K562 (cell line): ENCODE measurements at regions not wholly inside any gene's neighbourhood (a gene's known extent, or its start where the extent isn't known, plus 50 kb on each side); places are given as distances from the start of the nearest gene placed in this dataset.

Experiments
- ATAC-seq: fragments of 200-7000 bp; cut with Tn5 transposase; 3 replicates; pipeline ENCODE4 v1.9.1; 2020; ENCODE audit warnings: moderate library complexity
- BruUV-seq: library from RNA; stranded (reverse); fragments of 400-500 nt; replicated peaks from 2 replicates; lab custom pipeline; 2021; lab: Mats Ljungman, UMichigan
- CTCF ChIA-PET: fragments of 300-600 bp; formaldehyde crosslinking; extraction: SDS; loops from one replicate; lab custom pipeline; 2021; ENCODE audit warnings: low intra/inter-chr PET ratio; lab: Yijun Ruan, JAX
- POLR2A ChIA-PET: fragments of 300-600, 350-650 bp; sonication (Branson Sonifier 250); formaldehyde crosslinking; extraction: SDS; loops from one replicate; lab custom pipeline; 2021; ENCODE audit warnings: antibody characterized with exemption, inconsistent platforms; lab: Yijun Ruan, JAX
- DNase-seq, 4 experiments: peaks; one replicate each; pipeline versions ENCODE4 v3.0.0 to v3.0.0-alpha.2; 2011 to 2018; ENCODE audit warnings: low spot score in 3 of 4, mixed read lengths in 3 of 4; ENCODE audit errors: extremely low read depth in 1 of 4
- FAIRE-seq: peaks from 2 replicates; lab custom pipeline; 2011; peaks lifted over from hg19 to GRCh38; lab: Jason Lieb, UNC
- H2AFZ ChIP-seq: 2 replicates; pipeline ENCODE4 v1.6.0; 2011; ENCODE audit warnings: low read depth, low read length, control low read depth, inconsistent platforms
- H3K27ac ChIP-seq: fragments of 200-600 bp; 3 replicates; pipeline ENCODE4 v1.8.0; 2011; ENCODE audit warnings: low read depth, mild to moderate bottlenecking, control low read depth, inconsistent platforms, low read length, moderate library complexity, mixed read lengths; ENCODE audit errors: extremely low read depth
- H3K27me3 ChIP-seq, 2 experiments: fragments of 300-600 bp in 1 of 2; 2 replicates in 1 of 2; 3 replicates in 1 of 2; pipeline versions ENCODE4 v1.6.0 to v1.8.0; 2011; ENCODE audit warnings: inconsistent platforms in 2 of 2, low read length in 2 of 2, mild to moderate bottlenecking in 1 of 2, mixed read lengths in 1 of 2, moderate library complexity in 1 of 2; ENCODE audit not compliant: control insufficient read depth in 2 of 2, insufficient read depth in 2 of 2
- H3K36me3 ChIP-seq: fragments of 300-600 bp; 3 replicates; pipeline ENCODE4 v1.8.0; 2011; ENCODE audit warnings: mild to moderate bottlenecking, low read length, inconsistent platforms; ENCODE audit not compliant: control insufficient read depth, insufficient read depth
- H3K4me1 ChIP-seq, 2 experiments: fragments of 200-600 bp in 1 of 2; replicated peaks in 1 of 2; 2 replicates in 1 of 2; 3 replicates in 1 of 2; pipeline versions ENCODE4 v1.5.1 to v1.8.0; 2011; ENCODE audit warnings: inconsistent platforms in 2 of 2, low read length in 2 of 2, mild to moderate bottlenecking in 1 of 2, mixed read lengths in 1 of 2, moderate library complexity in 1 of 2; ENCODE audit not compliant: control insufficient read depth in 2 of 2, insufficient read depth in 2 of 2
- H3K4me2 ChIP-seq: 2 replicates; pipeline ENCODE4 v1.6.1; 2011; ENCODE audit warnings: low read length, control low read depth, inconsistent platforms, mixed read lengths; ENCODE audit not compliant: insufficient read depth
- H3K4me3 ChIP-seq: fragments of 200-600 bp; sonication (generic), shearing (Covaris generic); 2 replicates; pipeline ENCODE4 v1.5.1; 2016; ENCODE audit warnings: control low read depth, inconsistent platforms
- H3K79me2 ChIP-seq: fragments of 200-600 bp; 3 replicates; pipeline ENCODE4 v1.8.0; 2011; ENCODE audit warnings: low read length, inconsistent platforms; ENCODE audit not compliant: control insufficient read depth, insufficient read depth
- H3K9ac ChIP-seq, 2 experiments: 2 replicates each; pipeline versions ENCODE4 v1.6.0 to v1.6.1; 2011; ENCODE audit warnings: low read depth in 2 of 2, low read length in 2 of 2, control low read depth in 1 of 2, inconsistent platforms in 1 of 2, mild to moderate bottlenecking in 1 of 2, mixed read lengths in 1 of 2; ENCODE audit not compliant: insufficient read depth in 1 of 2
- H3K9me1 ChIP-seq: one replicate; pipeline ENCODE4 v1.6.0; 2011; ENCODE audit warnings: inconsistent platforms, mild to moderate bottlenecking, low read length, moderate library complexity; ENCODE audit not compliant: control insufficient read depth, insufficient read depth
- H3K9me3 ChIP-seq: replicated peaks from 2 replicates; pipeline ENCODE4 v1.5.1; 2011; ENCODE audit warnings: low read depth, low read length, inconsistent platforms; ENCODE audit not compliant: control insufficient read depth, insufficient read depth
- H4K20me1 ChIP-seq: replicated peaks from 2 replicates; pipeline ENCODE4 v1.6.1; 2011; ENCODE audit warnings: low read length, inconsistent platforms, mixed read lengths; ENCODE audit not compliant: control insufficient read depth, insufficient read depth
- BRCA1 ChIP-seq, 2 experiments: fragments of 450-650 bp in 1 of 2; sonication (generic) in 1 of 2; formaldehyde crosslinking in 1 of 2; IDR thresholded peaks; 2 replicates each; pipeline versions ENCODE4 v1.5.0 to v1.6.1; 2017 to 2020; ENCODE audit warnings: mild to moderate bottlenecking in 1 of 2, missing genetic modification reagents in 1 of 2
- CCNT2 ChIP-seq: IDR thresholded peaks from 2 replicates; pipeline ENCODE4 v1.6.1; 2011; ENCODE audit warnings: borderline replicate concordance, low read depth, mild to moderate bottlenecking, moderate library complexity, mixed read lengths, low read length; ENCODE audit not compliant: insufficient read length; ENCODE audit errors: extremely low read depth
- E2F3 ChIP-seq: fragments of 250-450 bp; sonication (Bioruptor Pico); IDR thresholded peaks from 2 replicates; pipeline ENCODE4 v1.4.0; 2020; ENCODE audit warnings: mild to moderate bottlenecking
- FOXK1 ChIP-seq: sonication (generic); formaldehyde crosslinking; IDR thresholded peaks from 2 replicates; pipeline ENCODE4 v1.8.0; 2022; ENCODE audit warnings: missing genetic modification reagents, mild to moderate bottlenecking, borderline replicate concordance
- SMARCB1 ChIP-seq: IDR thresholded peaks from 2 replicates; pipeline ENCODE4 v1.6.1; 2011; ENCODE audit warnings: improper control_type of control experiment, low read depth; ENCODE audit not compliant: insufficient read length
- TCF7L2 ChIP-seq: fragments of 150-350 bp; IDR thresholded peaks from 2 replicates; pipeline ENCODE4 v1.6.1; 2016; ENCODE audit warnings: low read depth, mild to moderate bottlenecking, low read length, moderate library complexity
- TCFL5 ChIP-seq: fragments of 250-450 bp; sonication (Bioruptor Pico); conservative IDR thresholded peaks from 2 replicates; pipeline ENCODE4 v1.6.1; 2021; ENCODE audit warnings: mild to moderate bottlenecking, moderate library complexity, matching md5 sums
- ZEB2 ChIP-seq: fragments of 450-650 bp; IDR thresholded peaks from 2 replicates; pipeline ENCODE4 v1.6.1; 2016
- WGBS: fragments of 100-300 bp; shearing (Covaris generic); methylation state at CpG from one replicate; pipeline ENCODE4 v1.1.6; 2016; ENCODE audit warnings: low coverage, mixed read lengths; ENCODE audit not compliant: insufficient coverage; ENCODE audit errors: missing lambda C conversion rate; 5-methylcytosine and 5-hydroxymethylcytosine counted together
- in situ Hi-C: fragments of 300-500 bp; cut with MboI; formaldehyde crosslinking; loops from 4 replicates; pipeline ENCODE4 v1.15.0; 2018; ENCODE audit warnings: inconsistent platforms, mixed read lengths
- intact Hi-C: fragments of 100-400 bp; cut with micrococcal nuclease; formaldehyde crosslinking; loops from 2 replicates; pipeline ENCODE4 v1.14.2; 2022
- TF ChIP-seq, protein P1 (sequence below): fragments of 250-450 bp; sonication (Bioruptor Pico); IDR thresholded peaks from 2 replicates; pipeline ENCODE4 v1.4.0; 2020; ENCODE audit warnings: mild to moderate bottlenecking, moderate library complexity, borderline replicate concordance
- TF ChIP-seq, protein P2 (sequence below), 2 experiments: fragments of 450-650 bp; conservative IDR thresholded peaks; 2 replicates each; pipeline ENCODE4 v1.6.1; 2017; ENCODE audit warnings: mild to moderate bottlenecking in 2 of 2, moderate library complexity in 2 of 2
- TF ChIP-seq, protein P3 (sequence below): fragments of 450-650 bp; IDR thresholded peaks from 2 replicates; pipeline ENCODE4 v1.6.1; 2016
- TF ChIP-seq, protein P4 (sequence below): fragments of 250-450 bp; sonication (Bioruptor Pico); IDR thresholded peaks from 2 replicates; pipeline ENCODE4 v1.8.0; 2022; ENCODE audit warnings: moderate library complexity, mild to moderate bottlenecking, inconsistent platforms
- TF ChIP-seq, protein P5 (sequence below): fragments of 450-650 bp; IDR thresholded peaks from 2 replicates; pipeline ENCODE4 v1.6.1; 2016; ENCODE audit warnings: low read depth, mild to moderate bottlenecking, moderate library complexity

DNA sequence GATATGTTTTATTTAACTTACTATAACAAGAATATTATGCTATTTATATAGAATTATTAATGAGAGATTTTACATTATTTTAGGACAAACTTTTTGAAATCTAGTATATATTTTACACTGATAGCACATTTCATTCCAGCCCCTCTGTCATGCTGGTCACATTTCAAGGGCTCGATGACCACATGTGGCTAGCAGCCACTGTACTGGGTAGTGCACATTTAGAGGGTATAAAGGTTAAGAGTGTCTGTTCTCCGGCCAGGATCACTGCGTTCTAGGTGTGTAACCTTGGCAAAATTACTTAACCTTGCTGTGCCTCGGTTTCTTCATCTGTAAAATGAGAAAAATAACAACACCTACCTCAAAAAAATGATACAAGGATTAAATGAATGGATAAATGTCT is 87.2 kb upstream of the TNP1 start:
- POLR2A ChIA-PET: no interaction called here
- TF ChIP-seq SMARCB1: no peak
- no peak for TF ChIP-seq BRCA1 (IDR thresholded peaks at IDR 0.05)
- no peak for TF ChIP-seq BRCA1 (CRISPR knock-in tag; IDR thresholded peaks at IDR 0.05)
- no peak for TF ChIP-seq CCNT2
- TF ChIP-seq E2F3 (CRISPR knock-in tag): no peak
- TF ChIP-seq, protein P1, sequence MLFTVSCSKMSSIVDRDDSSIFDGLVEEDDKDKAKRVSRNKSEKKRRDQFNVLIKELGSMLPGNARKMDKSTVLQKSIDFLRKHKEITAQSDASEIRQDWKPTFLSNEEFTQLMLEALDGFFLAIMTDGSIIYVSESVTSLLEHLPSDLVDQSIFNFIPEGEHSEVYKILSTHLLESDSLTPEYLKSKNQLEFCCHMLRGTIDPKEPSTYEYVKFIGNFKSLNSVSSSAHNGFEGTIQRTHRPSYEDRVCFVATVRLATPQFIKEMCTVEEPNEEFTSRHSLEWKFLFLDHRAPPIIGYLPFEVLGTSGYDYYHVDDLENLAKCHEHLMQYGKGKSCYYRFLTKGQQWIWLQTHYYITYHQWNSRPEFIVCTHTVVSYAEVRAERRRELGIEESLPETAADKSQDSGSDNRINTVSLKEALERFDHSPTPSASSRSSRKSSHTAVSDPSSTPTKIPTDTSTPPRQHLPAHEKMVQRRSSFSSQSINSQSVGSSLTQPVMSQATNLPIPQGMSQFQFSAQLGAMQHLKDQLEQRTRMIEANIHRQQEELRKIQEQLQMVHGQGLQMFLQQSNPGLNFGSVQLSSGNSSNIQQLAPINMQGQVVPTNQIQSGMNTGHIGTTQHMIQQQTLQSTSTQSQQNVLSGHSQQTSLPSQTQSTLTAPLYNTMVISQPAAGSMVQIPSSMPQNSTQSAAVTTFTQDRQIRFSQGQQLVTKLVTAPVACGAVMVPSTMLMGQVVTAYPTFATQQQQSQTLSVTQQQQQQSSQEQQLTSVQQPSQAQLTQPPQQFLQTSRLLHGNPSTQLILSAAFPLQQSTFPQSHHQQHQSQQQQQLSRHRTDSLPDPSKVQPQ (CRISPR knock-in tag): no peak
- TF ChIP-seq FOXK1 (CRISPR knock-in tag): no peak
- no peak for TF ChIP-seq ZEB2
- TF ChIP-seq, protein P2, sequence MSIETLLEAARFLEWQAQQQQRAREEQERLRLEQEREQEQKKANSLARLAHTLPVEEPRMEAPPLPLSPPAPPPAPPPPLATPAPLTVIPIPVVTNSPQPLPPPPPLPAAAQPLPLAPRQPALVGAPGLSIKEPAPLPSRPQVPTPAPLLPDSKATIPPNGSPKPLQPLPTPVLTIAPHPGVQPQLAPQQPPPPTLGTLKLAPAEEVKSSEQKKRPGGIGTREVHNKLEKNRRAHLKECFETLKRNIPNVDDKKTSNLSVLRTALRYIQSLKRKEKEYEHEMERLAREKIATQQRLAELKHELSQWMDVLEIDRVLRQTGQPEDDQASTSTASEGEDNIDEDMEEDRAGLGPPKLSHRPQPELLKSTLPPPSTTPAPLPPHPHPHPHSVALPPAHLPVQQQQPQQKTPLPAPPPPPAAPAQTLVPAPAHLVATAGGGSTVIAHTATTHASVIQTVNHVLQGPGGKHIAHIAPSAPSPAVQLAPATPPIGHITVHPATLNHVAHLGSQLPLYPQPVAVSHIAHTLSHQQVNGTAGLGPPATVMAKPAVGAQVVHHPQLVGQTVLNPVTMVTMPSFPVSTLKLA (conservative IDR thresholded peaks at IDR 0.05): no peak
- TF ChIP-seq, protein P3, sequence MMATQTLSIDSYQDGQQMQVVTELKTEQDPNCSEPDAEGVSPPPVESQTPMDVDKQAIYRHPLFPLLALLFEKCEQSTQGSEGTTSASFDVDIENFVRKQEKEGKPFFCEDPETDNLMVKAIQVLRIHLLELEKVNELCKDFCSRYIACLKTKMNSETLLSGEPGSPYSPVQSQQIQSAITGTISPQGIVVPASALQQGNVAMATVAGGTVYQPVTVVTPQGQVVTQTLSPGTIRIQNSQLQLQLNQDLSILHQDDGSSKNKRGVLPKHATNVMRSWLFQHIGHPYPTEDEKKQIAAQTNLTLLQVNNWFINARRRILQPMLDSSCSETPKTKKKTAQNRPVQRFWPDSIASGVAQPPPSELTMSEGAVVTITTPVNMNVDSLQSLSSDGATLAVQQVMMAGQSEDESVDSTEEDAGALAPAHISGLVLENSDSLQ: no peak
- TF ChIP-seq, protein P4, sequence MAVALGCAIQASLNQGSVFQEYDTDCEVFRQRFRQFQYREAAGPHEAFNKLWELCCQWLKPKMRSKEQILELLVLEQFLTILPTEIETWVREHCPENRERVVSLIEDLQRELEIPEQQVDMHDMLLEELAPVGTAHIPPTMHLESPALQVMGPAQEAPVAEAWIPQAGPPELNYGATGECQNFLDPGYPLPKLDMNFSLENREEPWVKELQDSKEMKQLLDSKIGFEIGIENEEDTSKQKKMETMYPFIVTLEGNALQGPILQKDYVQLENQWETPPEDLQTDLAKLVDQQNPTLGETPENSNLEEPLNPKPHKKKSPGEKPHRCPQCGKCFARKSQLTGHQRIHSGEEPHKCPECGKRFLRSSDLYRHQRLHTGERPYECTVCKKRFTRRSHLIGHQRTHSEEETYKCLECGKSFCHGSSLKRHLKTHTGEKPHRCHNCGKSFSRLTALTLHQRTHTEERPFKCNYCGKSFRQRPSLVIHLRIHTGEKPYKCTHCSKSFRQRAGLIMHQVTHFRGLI (CRISPR knock-in tag): no peak
- no peak for TF ChIP-seq TCFL5
- TF ChIP-seq, protein P5, sequence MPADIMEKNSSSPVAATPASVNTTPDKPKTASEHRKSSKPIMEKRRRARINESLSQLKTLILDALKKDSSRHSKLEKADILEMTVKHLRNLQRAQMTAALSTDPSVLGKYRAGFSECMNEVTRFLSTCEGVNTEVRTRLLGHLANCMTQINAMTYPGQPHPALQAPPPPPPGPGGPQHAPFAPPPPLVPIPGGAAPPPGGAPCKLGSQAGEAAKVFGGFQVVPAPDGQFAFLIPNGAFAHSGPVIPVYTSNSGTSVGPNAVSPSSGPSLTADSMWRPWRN: no peak
- TF ChIP-seq TCF7L2: no peak

More for the DNA sequence above, 87.2 kb upstream of the TNP1 start:
- Histone ChIP-seq H3K36me3 (no peaks in the 10 kb centered on the region), H3K4me3 (no peak overlapping the region), H3K27me3 (no peaks in the 10 kb centered on the region), H3K4me1 (no peaks in the 10 kb centered on the region), H3K4me2 (no peak overlapping the region), H4K20me1 (no peaks in the 10 kb centered on the region), H3K27ac (no peak overlapping the region), H3K9ac (no peak overlapping the region), H3K79me2 (no peaks in the 10 kb centered on the region), H3K9me3 (no peaks in the 10 kb centered on the region), H3K9me1 (no peaks in the 10 kb centered on the region), H2AFZ (no peak overlapping the region)
- intact Hi-C loops: no loop called here
- no peak for FAIRE-seq
- DNase-seq: no peak
- 1% methylated on average over 4 of the region's 4 CpGs for WGBS
- no TSS peak for BruUV-seq
- CTCF ChIA-PET: no interaction called here
- in situ Hi-C loops: no loop called here
- ATAC-seq: no peak
